ENCODE measurements at regions not wholly inside any gene's neighbourhood (a gene's known extent, or its start where the extent isn't known, plus 50 kb on each side); places are given as distances from the start of the nearest gene placed in this dataset.

DNA sequence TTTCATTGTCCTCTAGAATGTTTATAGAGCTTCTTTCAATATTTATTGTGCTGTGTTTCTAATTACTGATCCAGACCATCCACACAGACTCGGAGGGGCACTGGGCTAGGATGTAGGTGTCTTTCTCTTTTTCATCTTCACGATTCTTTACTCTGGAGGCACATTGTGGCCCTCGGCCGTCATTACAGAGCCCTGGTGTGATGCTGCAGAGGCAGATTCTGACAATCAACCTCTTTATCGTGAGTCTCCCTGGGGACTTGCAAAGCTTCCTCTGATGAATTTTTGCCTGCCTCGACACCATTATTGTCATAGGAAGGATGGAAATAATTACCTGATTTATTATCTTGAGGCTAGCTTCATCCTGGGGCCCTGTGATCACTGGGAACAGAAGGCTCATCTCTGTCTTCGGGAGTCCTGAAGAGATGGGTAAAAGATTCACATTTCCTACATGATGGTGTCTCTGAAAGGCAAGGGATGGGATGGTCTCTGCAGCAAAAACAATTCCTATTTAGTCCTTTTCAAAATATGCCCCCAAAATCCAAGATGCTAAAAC lies 89.4 kb downstream of the SEC16B start:
- TF ChIP-seq, protein P1, sequence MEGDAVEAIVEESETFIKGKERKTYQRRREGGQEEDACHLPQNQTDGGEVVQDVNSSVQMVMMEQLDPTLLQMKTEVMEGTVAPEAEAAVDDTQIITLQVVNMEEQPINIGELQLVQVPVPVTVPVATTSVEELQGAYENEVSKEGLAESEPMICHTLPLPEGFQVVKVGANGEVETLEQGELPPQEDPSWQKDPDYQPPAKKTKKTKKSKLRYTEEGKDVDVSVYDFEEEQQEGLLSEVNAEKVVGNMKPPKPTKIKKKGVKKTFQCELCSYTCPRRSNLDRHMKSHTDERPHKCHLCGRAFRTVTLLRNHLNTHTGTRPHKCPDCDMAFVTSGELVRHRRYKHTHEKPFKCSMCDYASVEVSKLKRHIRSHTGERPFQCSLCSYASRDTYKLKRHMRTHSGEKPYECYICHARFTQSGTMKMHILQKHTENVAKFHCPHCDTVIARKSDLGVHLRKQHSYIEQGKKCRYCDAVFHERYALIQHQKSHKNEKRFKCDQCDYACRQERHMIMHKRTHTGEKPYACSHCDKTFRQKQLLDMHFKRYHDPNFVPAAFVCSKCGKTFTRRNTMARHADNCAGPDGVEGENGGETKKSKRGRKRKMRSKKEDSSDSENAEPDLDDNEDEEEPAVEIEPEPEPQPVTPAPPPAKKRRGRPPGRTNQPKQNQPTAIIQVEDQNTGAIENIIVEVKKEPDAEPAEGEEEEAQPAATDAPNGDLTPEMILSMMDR (IDR thresholded peaks at IDR 0.05) = no peak
- TF ChIP-seq POLR2A (IDR thresholded peaks at IDR 0.05) = no peak
- no peak for TF ChIP-seq POLR2AphosphoS5 (IDR thresholded peaks at IDR 0.05)
